HEK293 (cell line): ENCODE measurements at regions not wholly inside any gene's neighbourhood (a gene's known extent, or its start where the extent isn't known, plus 50 kb on each side); places are given as distances from the start of the nearest gene placed in this dataset.

ENCODE experiments used
- CTCF ChIA-PET: fragments of 350-600 bp; formaldehyde crosslinking; extraction: SDS; loops from one replicate; lab custom pipeline; 2021; ENCODE audit warnings: antibody characterized with exemption; lab: Yijun Ruan, JAX
- POLR2A ChIA-PET: fragments of 300-600 bp; formaldehyde crosslinking; extraction: SDS; loops from one replicate; lab custom pipeline; 2020; ENCODE audit warnings: antibody characterized with exemption, inconsistent platforms; lab: Yijun Ruan, JAX
- H3K27ac ChIP-seq: fragments of 200-500 bp; sonication (Bioruptor generic); 2 replicates; pipeline ENCODE4 v1.5.1; 2014; ENCODE audit warnings: low read depth, low read length, control low read depth, inconsistent platforms; ENCODE audit errors: extremely low read depth
- H3K36me3 ChIP-seq, 2 experiments: fragments of 200-500 bp in 1 of 2; sonication (Bioruptor generic) in 1 of 2; 1 replicate in 1 of 2; 2 replicates in 1 of 2; pipeline ENCODE4 v1.5.1; 2014 to 2017; ENCODE audit warnings: inconsistent platforms in 2 of 2, low read length in 2 of 2; ENCODE audit not compliant: control insufficient read depth in 2 of 2, insufficient read depth in 1 of 2
- H3K4me1 ChIP-seq: fragments of 200-500 bp; sonication (Bioruptor generic); 2 replicates; pipeline ENCODE4 v1.5.1; 2014; ENCODE audit warnings: mild to moderate bottlenecking, low read length, inconsistent platforms; ENCODE audit not compliant: control insufficient read depth, insufficient read depth
- H3K4me3 ChIP-seq: 2 replicates; pipeline ENCODE4 v1.5.1; 2011; ENCODE audit warnings: low read depth, mild to moderate bottlenecking, control low read depth, low read length, moderate library complexity
- H3K9me3 ChIP-seq: fragments of 200-500 bp; sonication (Bioruptor generic); 2 replicates; pipeline ENCODE4 v1.5.1; 2014; ENCODE audit warnings: low read depth, low read length, inconsistent platforms; ENCODE audit not compliant: control insufficient read depth, insufficient read depth
- BCL6B ChIP-seq: fragments of 450-650 bp; formaldehyde crosslinking; IDR thresholded peaks from 2 replicates; pipeline ENCODE4 v1.5.1; 2017; ENCODE audit warnings: missing biosample characterization, missing genetic modification characterization
- HIC1 ChIP-seq: fragments of 450-650 bp; formaldehyde crosslinking; IDR thresholded peaks from 2 replicates; pipeline ENCODE4 v1.5.1; 2016; ENCODE audit warnings: missing biosample characterization, missing genetic modification characterization
- KLF17 ChIP-seq: fragments of 450-650 bp; formaldehyde crosslinking; IDR thresholded peaks from 2 replicates; pipeline ENCODE4 v1.5.1; 2016; ENCODE audit warnings: missing biosample characterization, missing genetic modification characterization
- MEIS1 ChIP-seq: sonication (generic); formaldehyde crosslinking; IDR thresholded peaks from 2 replicates; pipeline ENCODE4 v1.8.1; 2022; ENCODE audit warnings: missing genetic modification reagents, mild to moderate bottlenecking, borderline replicate concordance
- WT1 ChIP-seq: fragments of 450-650 bp; formaldehyde crosslinking; IDR thresholded peaks from 2 replicates; pipeline ENCODE4 v1.5.1; 2016; ENCODE audit warnings: missing biosample characterization, missing genetic modification characterization
- ZBTB6 ChIP-seq: fragments of 450-650 bp; formaldehyde crosslinking; IDR thresholded peaks from 2 replicates; pipeline ENCODE4 v1.5.1; 2017; ENCODE audit warnings: missing biosample characterization, missing genetic modification characterization
- ZNF132 ChIP-seq: fragments of 450-650 bp; formaldehyde crosslinking; IDR thresholded peaks from 2 replicates; pipeline ENCODE4 v1.5.1; 2017; ENCODE audit warnings: missing biosample characterization, missing genetic modification characterization, borderline replicate concordance
- ZNF155 ChIP-seq: fragments of 450-650 bp; formaldehyde crosslinking; IDR thresholded peaks from 2 replicates; pipeline ENCODE4 v1.5.1; 2016; ENCODE audit warnings: missing biosample characterization, missing genetic modification characterization
- ZNF184 ChIP-seq: fragments of 450-650 bp; IDR thresholded peaks from 2 replicates; pipeline ENCODE4 v1.5.1; 2018; ENCODE audit warnings: missing biosample characterization, mild to moderate bottlenecking, missing genetic modification characterization
- ZNF248 ChIP-seq: fragments of 450-650 bp; formaldehyde crosslinking; IDR thresholded peaks from 2 replicates; pipeline ENCODE4 v1.5.1; 2017; ENCODE audit warnings: missing biosample characterization, missing genetic modification characterization
- ZNF302 ChIP-seq: fragments of 450-650 bp; formaldehyde crosslinking; IDR thresholded peaks from 2 replicates; pipeline ENCODE4 v1.5.1; 2016; ENCODE audit warnings: missing biosample characterization, missing genetic modification characterization, low read depth
- ZNF311 ChIP-seq: fragments of 450-650 bp; formaldehyde crosslinking; IDR thresholded peaks from 2 replicates; pipeline ENCODE4 v1.5.1; 2017; ENCODE audit warnings: missing biosample characterization, missing genetic modification characterization, borderline replicate concordance
- ZNF341 ChIP-seq: fragments of 450-650 bp; formaldehyde crosslinking; IDR thresholded peaks from 2 replicates; pipeline ENCODE4; 2016; ENCODE audit warnings: low read depth, missing biosample characterization, missing genetic modification characterization
- ZNF362 ChIP-seq: fragments of 450-650 bp; formaldehyde crosslinking; IDR thresholded peaks from 2 replicates; pipeline ENCODE4 v1.5.1; 2016; ENCODE audit warnings: missing biosample characterization, missing genetic modification characterization
- ZNF416 ChIP-seq: fragments of 450-650 bp; formaldehyde crosslinking; IDR thresholded peaks from 2 replicates; pipeline ENCODE4 v1.5.1; 2016; ENCODE audit warnings: missing biosample characterization, missing genetic modification characterization
- ZNF544 ChIP-seq: fragments of 450-650 bp; formaldehyde crosslinking; IDR thresholded peaks from 2 replicates; pipeline ENCODE4 v1.5.0; 2017; ENCODE audit warnings: missing biosample characterization, missing genetic modification characterization
- ZNF585B ChIP-seq: fragments of 450-650 bp; formaldehyde crosslinking; IDR thresholded peaks from 2 replicates; pipeline ENCODE4 v1.5.1; 2016; ENCODE audit warnings: missing biosample characterization, missing genetic modification characterization
- ZNF626 ChIP-seq: fragments of 450-650 bp; sonication (Bioruptor Pico); formaldehyde crosslinking; IDR thresholded peaks from 2 replicates; pipeline ENCODE4 v1.5.1; 2018; ENCODE audit warnings: missing biosample characterization, missing genetic modification characterization, inconsistent platforms
- ZNF629 ChIP-seq: fragments of 450-650 bp; formaldehyde crosslinking; IDR thresholded peaks from 2 replicates; pipeline ENCODE4 v1.5.1; 2017; ENCODE audit warnings: missing biosample characterization, missing genetic modification characterization
- ZNF670 ChIP-seq: fragments of 450-650 bp; formaldehyde crosslinking; IDR thresholded peaks from 2 replicates; pipeline ENCODE4 v1.5.1; 2016; ENCODE audit warnings: missing biosample characterization, missing genetic modification characterization, low read depth
- ZNF692 ChIP-seq: fragments of 450-650 bp; formaldehyde crosslinking; IDR thresholded peaks from 2 replicates; pipeline ENCODE4 v1.5.1; 2016; ENCODE audit warnings: missing biosample characterization, missing genetic modification characterization
- TF ChIP-seq, protein P1 (sequence below): fragments of 450-650 bp; formaldehyde crosslinking; IDR thresholded peaks from 2 replicates; pipeline ENCODE4 v1.5.1; 2017; ENCODE audit warnings: missing biosample characterization, missing genetic modification characterization
- TF ChIP-seq, protein P2 (sequence below): fragments of 450-650 bp; formaldehyde crosslinking; IDR thresholded peaks from 2 replicates; pipeline ENCODE4 v1.5.1; 2016; ENCODE audit warnings: missing biosample characterization, missing genetic modification characterization

- POLR2A ChIA-PET: no interaction called here
Measured at GRCh38 chr18:26714739-26715138, 150.8 kb downstream of the AQP4 start.

DNA sequence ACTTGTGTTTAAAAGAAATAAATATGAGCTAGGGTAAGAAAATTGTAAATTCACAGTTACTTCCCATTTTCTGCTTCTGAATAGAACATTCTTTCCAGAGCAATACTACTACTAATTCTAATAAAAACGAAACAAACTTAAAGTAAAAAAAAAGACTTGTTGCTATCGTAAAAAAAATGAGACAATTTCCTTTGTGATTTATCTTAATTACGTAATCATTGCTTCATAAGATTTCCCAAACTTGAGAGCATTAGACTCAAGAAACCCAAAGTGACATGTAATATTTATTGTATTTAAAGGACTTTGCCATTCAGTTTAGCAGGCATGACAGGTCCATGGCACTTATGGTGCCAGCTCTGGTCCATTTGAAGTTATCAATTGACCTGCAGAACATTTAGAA is 153.8 kb downstream of the AQP4 start:
- Histone ChIP-seq H3K27ac (no peak overlapping the region), H3K36me3 (no peaks in the 10 kb centered on the region), H3K4me1 (peaks cover 13% of the 10 kb centered on the region), H3K4me3 (no peak overlapping the region), H3K9me3 (no peaks in the 10 kb centered on the region)
- POLR2A ChIA-PET: interaction anchor here (0.5 kb wide), 1 partner anchor 163 kb away, joined by 4 read pairs; the partner anchor contains the start of gene KCTD1
- CTCF ChIA-PET: no interaction called here
- TF ChIP-seq, protein P1, sequence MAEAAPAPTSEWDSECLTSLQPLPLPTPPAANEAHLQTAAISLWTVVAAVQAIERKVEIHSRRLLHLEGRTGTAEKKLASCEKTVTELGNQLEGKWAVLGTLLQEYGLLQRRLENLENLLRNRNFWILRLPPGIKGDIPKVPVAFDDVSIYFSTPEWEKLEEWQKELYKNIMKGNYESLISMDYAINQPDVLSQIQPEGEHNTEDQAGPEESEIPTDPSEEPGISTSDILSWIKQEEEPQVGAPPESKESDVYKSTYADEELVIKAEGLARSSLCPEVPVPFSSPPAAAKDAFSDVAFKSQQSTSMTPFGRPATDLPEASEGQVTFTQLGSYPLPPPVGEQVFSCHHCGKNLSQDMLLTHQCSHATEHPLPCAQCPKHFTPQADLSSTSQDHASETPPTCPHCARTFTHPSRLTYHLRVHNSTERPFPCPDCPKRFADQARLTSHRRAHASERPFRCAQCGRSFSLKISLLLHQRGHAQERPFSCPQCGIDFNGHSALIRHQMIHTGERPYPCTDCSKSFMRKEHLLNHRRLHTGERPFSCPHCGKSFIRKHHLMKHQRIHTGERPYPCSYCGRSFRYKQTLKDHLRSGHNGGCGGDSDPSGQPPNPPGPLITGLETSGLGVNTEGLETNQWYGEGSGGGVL (tag by site-specific recombination): no peak
- TF ChIP-seq ZNF629: no peak
- no peak for TF ChIP-seq ZNF544 (tag by site-specific recombination)
- no peak for TF ChIP-seq ZNF585B (tag by site-specific recombination)
- no peak for TF ChIP-seq ZNF302
- TF ChIP-seq ZBTB6 (tag by site-specific recombination): no peak
- no peak for TF ChIP-seq WT1 (tag by site-specific recombination)
- TF ChIP-seq ZNF248 (tag by site-specific recombination): no peak
- no peak for TF ChIP-seq ZNF692
- TF ChIP-seq, protein P2, sequence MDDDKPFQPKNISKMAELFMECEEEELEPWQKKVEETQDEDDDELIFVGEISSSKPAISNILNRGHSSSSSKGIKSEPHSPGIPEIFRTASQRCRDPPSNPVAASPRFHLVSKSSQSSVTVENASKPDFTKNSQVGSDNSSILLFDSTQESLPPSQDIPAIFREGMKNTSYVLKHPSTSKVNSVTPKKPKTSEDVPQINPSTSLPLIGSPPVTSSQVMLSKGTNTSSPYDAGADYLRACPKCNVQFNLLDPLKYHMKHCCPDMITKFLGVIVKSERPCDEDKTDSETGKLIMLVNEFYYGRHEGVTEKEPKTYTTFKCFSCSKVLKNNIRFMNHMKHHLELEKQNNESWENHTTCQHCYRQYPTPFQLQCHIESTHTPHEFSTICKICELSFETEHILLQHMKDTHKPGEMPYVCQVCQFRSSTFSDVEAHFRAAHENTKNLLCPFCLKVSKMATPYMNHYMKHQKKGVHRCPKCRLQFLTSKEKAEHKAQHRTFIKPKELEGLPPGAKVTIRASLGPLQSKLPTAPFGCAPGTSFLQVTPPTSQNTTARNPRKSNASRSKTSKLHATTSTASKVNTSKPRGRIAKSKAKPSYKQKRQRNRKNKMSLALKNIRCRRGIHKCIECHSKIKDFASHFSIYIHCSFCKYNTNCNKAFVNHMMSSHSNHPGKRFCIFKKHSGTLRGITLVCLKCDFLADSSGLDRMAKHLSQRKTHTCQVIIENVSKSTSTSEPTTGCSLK (tag by site-specific recombination): no peak
- no peak for TF ChIP-seq BCL6B
- TF ChIP-seq KLF17 (tag by site-specific recombination): no peak
- no peak for TF ChIP-seq HIC1 (tag by site-specific recombination)
- no peak for TF ChIP-seq ZNF155 (tag by site-specific recombination)
- no peak for TF ChIP-seq ZNF132 (tag by site-specific recombination)
- no peak for TF ChIP-seq ZNF362

More at GRCh38 chr18:26714739-26715138, 150.8 kb downstream of the AQP4 start:
- TF ChIP-seq ZNF184: no peak
- TF ChIP-seq ZNF362: no peak
- no peak for TF ChIP-seq ZNF416 (tag by site-specific recombination)
- no peak for TF ChIP-seq MEIS1 (CRISPR knock-in tag)
- TF ChIP-seq ZNF670 (tag by site-specific recombination): no peak
- no peak for TF ChIP-seq ZNF626 (tag by site-specific recombination)
- no peak for TF ChIP-seq ZNF341 (tag by site-specific recombination)
- no peak for TF ChIP-seq ZNF311 (tag by site-specific recombination)
- TF ChIP-seq, all 188 proteins: peak for 0
- no peaks in the 10 kb centered on the region for H3K36me3 ChIP-seq
- H3K4me1 ChIP-seq: peaks cover 10% of the 10 kb centered on the region
- CTCF ChIA-PET: no interaction called here
- H3K27ac ChIP-seq: no peak overlapping the region
- no peaks in the 10 kb centered on the region for H3K9me3 ChIP-seq
- H3K4me3 ChIP-seq: no peak overlapping the region
